Endothelial cell (in vitro differentiated cells): ENCODE measurements at regions not wholly inside any gene's neighbourhood (a gene's known extent, or its start where the extent isn't known, plus 50 kb on each side); places are given as distances from the start of the nearest gene placed in this dataset.

Source experiments
- DNase-seq: peaks from one replicate; pipeline ENCODE4 v3.0.0; 2021; ENCODE audit warnings: low spot score
- H3K27ac Mint-ChIP-seq: one replicate; pipeline ENCODE4 v1.8.0; 2021; ENCODE audit warnings: mixed read lengths, inconsistent platforms; ENCODE audit not compliant: unreplicated experiment
- H3K27me3 Mint-ChIP-seq: one replicate; pipeline ENCODE4 v1.8.0; 2021; ENCODE audit warnings: mild to moderate bottlenecking, moderate library complexity, mixed read lengths, inconsistent platforms; ENCODE audit not compliant: unreplicated experiment
- H3K36me3 Mint-ChIP-seq: one replicate; pipeline ENCODE4 v1.8.0; 2021; ENCODE audit warnings: mild to moderate bottlenecking, low read depth, mixed read lengths, inconsistent platforms; ENCODE audit not compliant: unreplicated experiment
- H3K4me1 Mint-ChIP-seq: one replicate; pipeline ENCODE4 v1.8.0; 2021; ENCODE audit warnings: mild to moderate bottlenecking, mixed read lengths, inconsistent platforms; ENCODE audit not compliant: unreplicated experiment
- H3K4me3 Mint-ChIP-seq: one replicate; pipeline ENCODE4 v1.8.0; 2021; ENCODE audit warnings: mild to moderate bottlenecking, mixed read lengths, inconsistent platforms; ENCODE audit not compliant: unreplicated experiment
- H3K9me3 Mint-ChIP-seq: one replicate; pipeline ENCODE4 v1.8.0; 2021; ENCODE audit warnings: mixed read lengths, inconsistent platforms; ENCODE audit not compliant: unreplicated experiment
- TF ChIP-seq, protein P1 (sequence below): fragments of 200-600 bp; sonication (generic); IDR thresholded peaks from one replicate; pipeline ENCODE4 v1.5.0; 2021; ENCODE audit warnings: antibody characterized with exemption; ENCODE audit not compliant: unreplicated experiment

DNA sequence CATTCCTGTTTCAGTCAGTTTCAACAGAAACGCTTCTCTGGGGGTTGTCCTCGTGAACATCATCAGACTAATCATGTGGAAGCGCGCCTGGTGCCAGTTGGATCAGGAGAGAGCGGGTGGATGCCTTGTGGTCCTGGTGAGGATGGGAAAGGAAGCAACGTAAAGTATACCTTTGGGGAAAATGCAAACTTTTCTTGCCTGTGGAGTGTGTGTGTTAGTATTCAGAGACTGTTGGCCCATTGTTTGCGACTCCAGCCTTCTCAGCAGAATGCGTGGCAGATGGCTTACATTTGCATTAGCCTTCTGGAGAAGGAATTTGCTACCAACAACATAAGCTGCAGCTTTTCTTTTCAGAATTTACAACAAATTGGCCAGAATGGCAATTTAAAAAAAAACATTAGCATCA, 173.9 kb downstream of the RWDD3 start:
- Mint-ChIP-seq H3K27me3 (no peaks in the 10 kb centered on the region), H3K9me3 (no peaks in the 10 kb centered on the region), H3K36me3 (no peaks in the 10 kb centered on the region), H3K4me1 (peaks cover 34% of the 10 kb centered on the region), H3K27ac (no peak overlapping the region), H3K4me3 (no peak overlapping the region)
- TF ChIP-seq, protein P1, sequence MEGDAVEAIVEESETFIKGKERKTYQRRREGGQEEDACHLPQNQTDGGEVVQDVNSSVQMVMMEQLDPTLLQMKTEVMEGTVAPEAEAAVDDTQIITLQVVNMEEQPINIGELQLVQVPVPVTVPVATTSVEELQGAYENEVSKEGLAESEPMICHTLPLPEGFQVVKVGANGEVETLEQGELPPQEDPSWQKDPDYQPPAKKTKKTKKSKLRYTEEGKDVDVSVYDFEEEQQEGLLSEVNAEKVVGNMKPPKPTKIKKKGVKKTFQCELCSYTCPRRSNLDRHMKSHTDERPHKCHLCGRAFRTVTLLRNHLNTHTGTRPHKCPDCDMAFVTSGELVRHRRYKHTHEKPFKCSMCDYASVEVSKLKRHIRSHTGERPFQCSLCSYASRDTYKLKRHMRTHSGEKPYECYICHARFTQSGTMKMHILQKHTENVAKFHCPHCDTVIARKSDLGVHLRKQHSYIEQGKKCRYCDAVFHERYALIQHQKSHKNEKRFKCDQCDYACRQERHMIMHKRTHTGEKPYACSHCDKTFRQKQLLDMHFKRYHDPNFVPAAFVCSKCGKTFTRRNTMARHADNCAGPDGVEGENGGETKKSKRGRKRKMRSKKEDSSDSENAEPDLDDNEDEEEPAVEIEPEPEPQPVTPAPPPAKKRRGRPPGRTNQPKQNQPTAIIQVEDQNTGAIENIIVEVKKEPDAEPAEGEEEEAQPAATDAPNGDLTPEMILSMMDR, result no peak
- DNase-seq, result no peak

DNA sequence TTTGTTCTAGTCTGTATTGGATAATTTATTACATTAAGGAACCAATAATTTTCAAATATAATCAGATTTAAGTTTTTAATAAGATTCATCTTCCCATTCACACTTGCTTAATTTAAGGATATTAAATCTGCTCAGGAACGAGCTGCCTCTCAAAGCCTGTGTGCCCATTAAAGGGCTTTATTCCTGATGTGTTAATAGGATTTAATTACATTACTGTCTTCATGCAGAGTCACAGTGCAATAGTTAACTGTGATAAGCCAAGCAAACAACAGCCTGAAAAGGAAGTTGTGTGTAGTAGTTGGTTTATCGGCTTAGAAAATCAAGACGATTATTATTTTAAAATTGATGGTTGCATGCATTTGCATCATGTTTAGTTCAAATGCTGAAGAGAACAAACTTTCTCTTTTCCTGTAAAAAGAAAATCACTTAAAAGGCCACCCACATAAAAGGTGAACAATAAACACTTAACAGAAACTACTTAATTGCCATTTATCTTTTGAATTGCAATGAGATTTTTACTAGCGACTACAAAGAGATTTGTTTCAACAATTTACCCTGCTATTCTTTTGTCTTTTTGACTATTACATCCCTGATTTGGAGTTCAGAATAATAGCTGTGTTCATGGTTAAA, 174.6 kb downstream of the RWDD3 start:
- TF ChIP-seq, protein P1, result no peak
- Mint-ChIP-seq H3K27me3 (no peaks in the 10 kb centered on the region), H3K4me1 (peaks cover 34% of the 10 kb centered on the region), H3K9me3 (no peaks in the 10 kb centered on the region), H3K27ac (no peak overlapping the region), H3K4me3 (no peak overlapping the region), H3K36me3 (no peaks in the 10 kb centered on the region)
- DNase-seq, result no peak

DNA sequence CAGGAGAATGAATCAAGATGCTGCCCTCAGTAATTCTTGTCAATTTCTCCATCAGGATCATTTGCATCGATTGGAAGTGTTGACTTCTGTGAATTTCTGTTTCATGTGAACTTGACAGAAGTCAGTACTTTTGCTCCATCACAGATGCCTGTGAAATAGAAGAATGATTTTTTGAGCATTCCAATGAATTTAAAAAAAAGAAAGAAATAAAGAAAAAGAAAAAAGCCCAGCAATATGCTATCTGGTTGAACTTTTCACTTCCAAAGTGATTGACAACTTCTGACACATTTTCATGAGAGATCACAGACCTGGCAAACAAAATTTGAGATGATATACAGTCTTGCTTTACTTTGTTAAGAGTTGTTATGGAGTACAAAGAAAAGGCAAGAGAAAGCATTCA, 175.3 kb downstream of the RWDD3 start:
- DNase-seq, result no peak
- TF ChIP-seq, protein P1, result no peak
- H3K27me3 Mint-ChIP-seq, result no peaks in the 10 kb centered on the region
- H3K27ac Mint-ChIP-seq, result no peak overlapping the region
- peaks cover 34% of the 10 kb centered on the region for H3K4me1 Mint-ChIP-seq
- H3K4me3 Mint-ChIP-seq, result no peak overlapping the region
- no peaks in the 10 kb centered on the region for H3K9me3 Mint-ChIP-seq
- no peaks in the 10 kb centered on the region for H3K36me3 Mint-ChIP-seq

DNA sequence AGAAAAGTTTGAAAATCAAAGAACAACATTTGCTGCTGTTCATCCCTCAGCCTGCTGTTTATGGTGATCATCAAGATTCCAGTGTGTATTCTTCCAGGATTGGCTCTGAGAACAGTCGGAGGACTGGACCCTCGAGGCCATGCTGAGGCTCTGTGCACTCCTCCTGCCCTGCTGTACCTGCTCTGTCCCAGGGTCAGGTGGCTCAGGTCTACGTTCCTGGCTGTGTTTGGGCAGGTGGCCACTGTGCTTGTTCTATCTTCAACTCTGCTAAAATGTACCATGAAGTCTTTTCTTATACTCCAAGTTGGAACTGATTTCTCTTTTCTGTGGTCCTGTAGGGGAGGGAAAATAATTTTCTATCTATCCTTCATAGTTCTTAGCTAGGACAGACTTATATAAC, 175.9 kb downstream of the RWDD3 start:
- TF ChIP-seq, protein P1, result no peak
- DNase-seq, result no peak
- Mint-ChIP-seq H3K4me1 (peaks cover 34% of the 10 kb centered on the region), H3K4me3 (no peak overlapping the region), H3K36me3 (no peaks in the 10 kb centered on the region), H3K9me3 (no peaks in the 10 kb centered on the region), H3K27ac (peak overlapping the region; percentile 39), H3K27me3 (no peaks in the 10 kb centered on the region)

DNA sequence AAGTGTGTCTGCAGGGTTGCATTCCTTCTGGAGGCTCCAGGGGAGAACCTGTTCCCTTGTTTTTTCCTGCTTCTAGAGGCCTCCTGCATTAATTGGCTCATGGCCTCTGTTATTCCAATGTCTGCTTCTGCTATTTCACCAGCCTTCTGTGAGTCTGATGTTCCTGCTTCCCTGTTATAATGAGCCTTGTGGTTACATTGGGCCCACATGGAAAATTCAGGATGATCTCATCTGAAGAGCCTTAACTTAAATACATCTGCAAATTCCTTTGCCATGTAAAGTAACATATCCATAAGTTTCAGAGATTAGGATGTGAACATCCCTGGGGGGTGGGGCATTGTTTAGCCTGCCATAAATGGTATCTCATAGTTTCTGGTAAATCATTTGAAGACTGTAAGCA, 181.1 kb downstream of the RWDD3 start:
- H3K27me3 Mint-ChIP-seq, result peaks cover 1% of the 10 kb centered on the region
- DNase-seq, result no peak
- peaks cover 15% of the 10 kb centered on the region for H3K4me1 Mint-ChIP-seq
- TF ChIP-seq, protein P1, result no peak
- H3K27ac Mint-ChIP-seq, result no peak overlapping the region
- no peaks in the 10 kb centered on the region for H3K36me3 Mint-ChIP-seq
- no peaks in the 10 kb centered on the region for H3K9me3 Mint-ChIP-seq
- no peak overlapping the region for H3K4me3 Mint-ChIP-seq
